Upper lobe of left lung (tissue), 4 donors: ENCODE measurements at regions not wholly inside any gene's neighbourhood (a gene's known extent, or its start where the extent isn't known, plus 50 kb on each side); places are given as distances from the start of the nearest gene placed in this dataset.

ENCODE experiments used
- EP300 ChIP-seq, 4 donors: sonication (generic); formaldehyde crosslinking; IDR thresholded peaks; one replicate each; pipeline ENCODE4 v1.5.1; 2017; ENCODE audit warnings: antibody characterized with exemption in 4 of 4, control low read depth in 2 of 4
- POLR2AphosphoS5 ChIP-seq, 2 donors: sonication (generic); formaldehyde crosslinking; IDR thresholded peaks; one replicate each; pipeline ENCODE4 v1.5.1; 2017; ENCODE audit warnings: antibody characterized with exemption in 2 of 2
- TF ChIP-seq, protein P1 (sequence below), 6 experiments: fragments of 450-650 bp in 4 of 6; fragments of 200-600 bp in 2 of 6; sonication (generic) in 2 of 6; IDR thresholded peaks; one replicate each; pipeline ENCODE4 v1.5.1; 2016 to 2019; ENCODE audit warnings: antibody characterized with exemption in 6 of 6

DNA sequence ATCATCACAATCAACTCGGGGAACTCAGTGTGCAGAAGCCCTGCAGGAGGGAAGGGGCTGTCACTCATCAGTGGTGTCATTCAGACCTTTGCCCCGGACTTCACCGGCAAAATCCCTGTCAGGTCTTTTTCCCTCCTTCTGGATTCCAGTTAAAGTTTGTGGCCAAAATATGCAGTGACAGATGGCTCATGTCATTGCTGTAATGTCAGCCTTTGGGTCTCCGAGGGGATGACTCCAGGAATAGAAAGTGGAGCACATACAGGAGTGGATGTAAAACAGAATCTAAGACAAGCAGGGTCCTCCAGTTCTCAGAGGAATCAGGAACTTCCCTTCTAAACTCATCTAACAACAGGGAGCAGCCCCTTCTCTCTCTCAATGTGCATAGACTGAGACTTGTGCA is 130.3 kb upstream of the RASSF8 start:
- TF ChIP-seq EP300 (IDR thresholded peaks at IDR 0.05): no peak
- TF ChIP-seq, protein P1, sequence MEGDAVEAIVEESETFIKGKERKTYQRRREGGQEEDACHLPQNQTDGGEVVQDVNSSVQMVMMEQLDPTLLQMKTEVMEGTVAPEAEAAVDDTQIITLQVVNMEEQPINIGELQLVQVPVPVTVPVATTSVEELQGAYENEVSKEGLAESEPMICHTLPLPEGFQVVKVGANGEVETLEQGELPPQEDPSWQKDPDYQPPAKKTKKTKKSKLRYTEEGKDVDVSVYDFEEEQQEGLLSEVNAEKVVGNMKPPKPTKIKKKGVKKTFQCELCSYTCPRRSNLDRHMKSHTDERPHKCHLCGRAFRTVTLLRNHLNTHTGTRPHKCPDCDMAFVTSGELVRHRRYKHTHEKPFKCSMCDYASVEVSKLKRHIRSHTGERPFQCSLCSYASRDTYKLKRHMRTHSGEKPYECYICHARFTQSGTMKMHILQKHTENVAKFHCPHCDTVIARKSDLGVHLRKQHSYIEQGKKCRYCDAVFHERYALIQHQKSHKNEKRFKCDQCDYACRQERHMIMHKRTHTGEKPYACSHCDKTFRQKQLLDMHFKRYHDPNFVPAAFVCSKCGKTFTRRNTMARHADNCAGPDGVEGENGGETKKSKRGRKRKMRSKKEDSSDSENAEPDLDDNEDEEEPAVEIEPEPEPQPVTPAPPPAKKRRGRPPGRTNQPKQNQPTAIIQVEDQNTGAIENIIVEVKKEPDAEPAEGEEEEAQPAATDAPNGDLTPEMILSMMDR (IDR thresholded peaks at IDR 0.05): no peak
- no peak for TF ChIP-seq POLR2AphosphoS5 (IDR thresholded peaks at IDR 0.05)
